T-helper 2 cell treated with Interferon-gamma antibody and Interleukin-4, amounts not matched to agents 5 μg/mL and 100 μg/mL, for 36 hours (primary cell): ENCODE measurements at regions not wholly inside any gene's neighbourhood (a gene's known extent, or its start where the extent isn't known, plus 50 kb on each side); places are given as distances from the start of the nearest gene placed in this dataset.

ENCODE experiments used
- DNase-seq: peaks from one replicate; pipeline ENCODE4 v3.0.0; 2021; ENCODE audit warnings: low spot score
- H3K27ac Mint-ChIP-seq: one replicate; pipeline ENCODE4 v1.8.0; 2021; ENCODE audit warnings: mild to moderate bottlenecking, mixed read lengths
- H3K27me3 Mint-ChIP-seq: one replicate; pipeline ENCODE4 v1.8.0; 2021; ENCODE audit warnings: low read depth, mixed read lengths
- H3K36me3 Mint-ChIP-seq: one replicate; pipeline ENCODE4 v1.8.0; 2021; ENCODE audit warnings: low read depth, mixed read lengths
- H3K4me1 Mint-ChIP-seq: one replicate; pipeline ENCODE4 v1.8.0; 2021; ENCODE audit warnings: low read depth, mixed read lengths
- H3K4me3 Mint-ChIP-seq: one replicate; pipeline ENCODE4 v1.8.0; 2022; ENCODE audit warnings: mild to moderate bottlenecking, moderate library complexity, mixed read lengths
- H3K9me3 Mint-ChIP-seq: one replicate; pipeline ENCODE4 v1.8.0; 2021; ENCODE audit warnings: mixed read lengths

DNA sequence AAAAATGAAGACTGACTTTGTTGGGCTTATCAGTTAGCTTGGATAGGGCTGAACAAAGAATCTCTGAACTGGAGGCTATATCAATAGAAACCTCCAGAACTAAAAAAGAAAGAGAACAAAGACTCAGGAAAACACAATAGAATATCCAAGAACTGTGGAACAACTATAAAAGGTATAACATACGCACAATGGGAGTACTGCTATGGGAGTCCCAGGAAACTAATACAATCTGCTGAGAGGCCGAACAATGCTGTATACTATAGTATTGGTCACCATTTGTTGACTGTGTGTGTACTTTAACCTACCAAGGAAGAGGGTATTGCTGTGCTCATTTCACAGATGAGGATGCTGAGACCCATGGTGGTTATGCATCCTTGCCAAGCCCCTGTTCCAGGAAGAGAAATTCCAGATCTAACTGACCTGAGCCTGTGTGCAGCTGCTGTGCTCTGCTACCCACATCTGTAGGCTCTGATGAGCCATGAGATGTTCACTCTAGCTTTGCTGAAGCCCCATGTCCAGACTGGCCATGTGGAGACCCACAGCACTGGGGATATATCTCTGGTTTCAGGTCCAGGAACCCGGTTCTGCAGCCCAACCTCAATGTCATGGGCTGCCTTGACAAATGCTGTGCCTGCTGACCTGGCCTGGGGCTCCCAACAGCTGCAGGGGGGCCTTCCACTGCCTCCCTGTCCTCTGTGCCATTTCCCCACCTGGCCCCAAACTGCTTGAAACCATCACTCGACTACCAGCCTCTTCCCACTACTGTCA lies 254.3 kb upstream of the TNRC6C start:
- H3K4me3 Mint-ChIP-seq: no peak overlapping the region
- peaks cover 3% of the 10 kb centered on the region for H3K36me3 Mint-ChIP-seq
- H3K27me3 Mint-ChIP-seq: peaks cover 7% of the 10 kb centered on the region
- no peak overlapping the region for H3K27ac Mint-ChIP-seq
- peaks cover 52% of the 10 kb centered on the region for H3K9me3 Mint-ChIP-seq
- H3K4me1 Mint-ChIP-seq: no peaks in the 10 kb centered on the region
- no peak for DNase-seq

DNA sequence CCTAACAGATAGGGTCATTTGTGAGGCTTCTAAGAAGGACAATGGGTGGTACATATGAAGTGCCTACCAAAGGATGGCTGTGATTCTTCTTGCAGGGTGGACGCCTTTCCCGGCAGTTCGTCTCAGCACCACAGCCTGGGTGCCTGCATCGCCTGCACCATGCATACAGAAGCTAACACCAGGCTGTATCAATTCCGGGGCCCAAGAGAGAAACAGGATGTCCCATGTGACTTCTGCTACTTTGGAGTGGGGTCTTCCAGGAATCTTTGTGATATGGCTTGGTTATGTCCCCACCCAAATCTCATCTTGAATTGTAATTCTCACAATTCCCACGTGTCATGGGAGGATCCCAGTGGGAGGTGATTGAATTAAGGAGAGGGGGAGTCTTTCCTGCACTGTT lies 251.6 kb upstream of the TNRC6C start:
- peaks cover 40% of the 10 kb centered on the region for H3K9me3 Mint-ChIP-seq
- peaks cover 19% of the 10 kb centered on the region for H3K27me3 Mint-ChIP-seq
- H3K4me3 Mint-ChIP-seq: no peak overlapping the region
- DNase-seq: no peak
- peaks cover 3% of the 10 kb centered on the region for H3K36me3 Mint-ChIP-seq
- H3K4me1 Mint-ChIP-seq: no peaks in the 10 kb centered on the region
- H3K27ac Mint-ChIP-seq: no peak overlapping the region

DNA sequence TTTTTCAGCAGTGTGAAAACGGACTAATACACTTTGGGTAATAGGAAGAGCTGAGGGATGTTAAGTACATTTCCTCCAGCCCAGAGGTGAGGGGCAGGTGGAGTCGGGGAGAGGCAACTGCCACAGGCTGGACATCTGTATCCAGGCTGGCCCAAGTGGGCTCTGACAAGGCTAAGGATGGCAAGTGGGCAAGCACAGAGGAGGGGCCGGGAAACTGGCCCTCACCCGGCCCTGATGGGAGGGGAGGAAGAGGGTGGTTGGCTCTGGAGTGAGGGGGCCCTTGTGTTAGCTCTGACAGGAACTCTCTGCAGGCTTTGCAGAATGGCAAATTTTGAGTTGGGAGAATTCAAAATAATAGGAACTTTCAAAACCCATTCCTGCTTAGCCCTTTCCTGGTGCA lies 251.0 kb upstream of the TNRC6C start:
- H3K4me3 Mint-ChIP-seq: no peak overlapping the region
- peaks cover under 1% of the 10 kb centered on the region for H3K36me3 Mint-ChIP-seq
- DNase-seq: no peak
- no peaks in the 10 kb centered on the region for H3K4me1 Mint-ChIP-seq
- H3K9me3 Mint-ChIP-seq: peaks cover 33% of the 10 kb centered on the region
- peaks cover 22% of the 10 kb centered on the region for H3K27me3 Mint-ChIP-seq
- H3K27ac Mint-ChIP-seq: no peak overlapping the region

DNA sequence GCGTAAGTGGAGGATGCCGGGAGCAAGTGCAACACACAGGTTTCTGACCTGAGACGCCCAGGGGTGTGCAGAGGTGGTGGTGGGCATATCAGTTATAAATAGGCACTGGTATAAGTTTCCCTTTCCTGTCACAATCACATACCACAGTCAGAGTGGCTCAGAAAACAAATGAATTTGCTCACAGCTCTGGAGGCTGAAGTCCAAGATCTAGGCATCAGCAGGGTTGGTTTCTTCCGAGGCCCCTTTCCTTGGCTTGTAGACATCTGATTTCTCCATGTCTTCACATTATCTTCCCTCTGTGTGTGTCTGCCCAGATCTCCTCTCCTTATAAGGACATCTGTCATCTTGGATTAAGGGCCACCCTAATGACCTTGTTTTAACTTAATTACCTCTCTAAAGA lies 250.5 kb upstream of the TNRC6C start:
- Mint-ChIP-seq H3K27ac (no peak overlapping the region), H3K27me3 (peaks cover 24% of the 10 kb centered on the region), H3K4me3 (no peak overlapping the region), H3K9me3 (peaks cover 30% of the 10 kb centered on the region), H3K36me3 (no peaks in the 10 kb centered on the region), H3K4me1 (no peaks in the 10 kb centered on the region)
- DNase-seq: no peak

DNA sequence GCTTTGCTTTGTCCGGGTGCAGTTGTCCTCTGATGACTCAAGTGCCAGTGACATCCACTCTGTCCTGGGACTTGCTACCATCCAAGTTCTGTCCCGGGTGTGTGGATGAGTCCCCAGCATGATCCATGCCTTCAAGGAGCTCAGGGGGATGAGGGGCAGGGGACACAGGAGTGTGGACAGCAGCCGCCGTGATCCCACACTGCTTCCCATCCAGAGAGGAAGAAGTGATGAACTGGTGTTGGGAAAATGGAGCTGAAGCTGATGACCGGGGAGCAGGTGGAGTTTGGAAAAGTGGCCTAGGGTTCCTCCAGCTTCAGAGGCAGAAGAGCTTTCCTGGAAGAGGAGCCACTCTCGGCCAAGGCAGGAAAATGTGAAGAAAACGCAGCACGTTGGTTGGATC lies 249.6 kb upstream of the TNRC6C start:
- H3K9me3 Mint-ChIP-seq: peaks cover 27% of the 10 kb centered on the region
- no peaks in the 10 kb centered on the region for H3K36me3 Mint-ChIP-seq
- no peaks in the 10 kb centered on the region for H3K4me1 Mint-ChIP-seq
- no peak overlapping the region for H3K4me3 Mint-ChIP-seq
- no peak overlapping the region for H3K27ac Mint-ChIP-seq
- DNase-seq: no peak
- peaks cover 31% of the 10 kb centered on the region for H3K27me3 Mint-ChIP-seq

DNA sequence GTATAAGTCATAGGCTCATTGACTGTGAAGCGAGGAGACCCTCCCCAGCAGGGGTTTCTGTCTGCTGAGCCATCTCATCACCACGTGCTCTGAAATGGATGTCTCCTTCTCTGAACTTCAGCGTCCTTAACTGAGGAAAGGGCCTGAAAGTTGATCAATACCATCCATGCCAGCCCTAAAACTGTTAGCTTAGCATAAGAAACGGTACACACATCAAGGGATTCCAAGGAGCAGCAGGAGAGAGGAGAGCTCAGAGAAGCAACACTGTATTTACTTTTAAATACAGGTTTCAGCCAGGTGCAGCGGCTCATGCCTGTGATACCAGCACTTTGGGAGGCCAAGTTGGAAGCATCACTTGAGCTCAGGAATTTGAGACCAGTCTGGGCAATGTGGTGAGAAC lies 248.9 kb upstream of the TNRC6C start:
- DNase-seq: no peak
- no peaks in the 10 kb centered on the region for H3K36me3 Mint-ChIP-seq
- peaks cover 37% of the 10 kb centered on the region for H3K27me3 Mint-ChIP-seq
- no peak overlapping the region for H3K4me3 Mint-ChIP-seq
- H3K27ac Mint-ChIP-seq: no peak overlapping the region
- no peaks in the 10 kb centered on the region for H3K4me1 Mint-ChIP-seq
- H3K9me3 Mint-ChIP-seq: peaks cover 30% of the 10 kb centered on the region

DNA sequence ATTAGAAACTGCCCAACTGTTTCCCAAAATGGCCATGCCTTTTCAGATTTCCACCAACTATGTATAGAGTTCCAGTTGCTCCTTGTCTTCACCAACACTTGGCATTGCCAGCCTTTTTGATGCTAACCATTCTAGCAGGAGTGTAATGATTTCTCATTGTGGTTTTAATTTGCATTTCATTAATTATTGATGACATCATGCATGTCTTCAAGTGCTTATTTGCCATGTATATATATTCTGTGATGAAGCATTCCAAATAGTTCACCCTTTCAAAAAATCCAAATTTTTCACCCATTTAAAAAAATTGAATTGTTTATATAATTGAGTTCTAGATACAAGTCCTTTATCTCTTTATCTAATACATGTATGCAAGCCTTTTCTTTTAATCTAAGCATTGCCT lies 245.9 kb upstream of the TNRC6C start:
- no peak for DNase-seq
- Mint-ChIP-seq H3K9me3 (peaks cover 23% of the 10 kb centered on the region), H3K27ac (no peak overlapping the region), H3K4me3 (no peak overlapping the region), H3K36me3 (peaks cover 1% of the 10 kb centered on the region), H3K27me3 (peaks cover 52% of the 10 kb centered on the region), H3K4me1 (no peaks in the 10 kb centered on the region)

DNA sequence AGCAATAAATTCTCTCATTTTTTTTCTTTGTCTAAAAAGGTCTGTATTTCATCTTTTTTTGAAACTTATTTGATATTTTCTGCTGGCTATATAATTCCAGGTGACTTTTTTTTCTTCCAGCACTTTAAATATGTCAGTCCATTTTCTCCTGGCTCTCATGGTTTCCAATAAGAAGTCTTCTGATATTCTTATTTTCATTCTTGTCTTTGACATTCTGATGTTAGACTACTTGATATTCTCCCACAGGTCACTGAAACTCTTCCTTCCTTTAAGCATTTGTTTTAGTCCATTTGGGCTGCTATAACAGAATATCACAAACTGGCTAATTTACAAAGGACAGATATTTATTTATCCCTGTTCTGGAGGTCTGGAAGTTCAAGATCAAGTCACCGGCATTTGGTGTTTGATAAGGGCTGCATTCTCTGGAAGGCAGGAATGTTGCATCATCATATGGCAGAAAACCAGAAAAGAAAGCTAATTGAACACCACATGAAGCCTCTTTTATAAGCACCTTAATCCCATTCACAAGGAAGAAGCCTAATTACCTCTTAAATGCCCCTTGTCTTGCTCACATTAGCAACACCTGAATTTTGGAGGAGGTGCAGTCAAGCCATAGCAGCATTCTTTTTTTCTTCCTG lies 242.1 kb upstream of the TNRC6C start:
- Mint-ChIP-seq H3K9me3 (peaks cover 30% of the 10 kb centered on the region), H3K4me3 (no peak overlapping the region), H3K36me3 (peaks cover 1% of the 10 kb centered on the region), H3K4me1 (no peaks in the 10 kb centered on the region), H3K27me3 (peaks cover 46% of the 10 kb centered on the region), H3K27ac (no peak overlapping the region)
- no peak for DNase-seq

DNA sequence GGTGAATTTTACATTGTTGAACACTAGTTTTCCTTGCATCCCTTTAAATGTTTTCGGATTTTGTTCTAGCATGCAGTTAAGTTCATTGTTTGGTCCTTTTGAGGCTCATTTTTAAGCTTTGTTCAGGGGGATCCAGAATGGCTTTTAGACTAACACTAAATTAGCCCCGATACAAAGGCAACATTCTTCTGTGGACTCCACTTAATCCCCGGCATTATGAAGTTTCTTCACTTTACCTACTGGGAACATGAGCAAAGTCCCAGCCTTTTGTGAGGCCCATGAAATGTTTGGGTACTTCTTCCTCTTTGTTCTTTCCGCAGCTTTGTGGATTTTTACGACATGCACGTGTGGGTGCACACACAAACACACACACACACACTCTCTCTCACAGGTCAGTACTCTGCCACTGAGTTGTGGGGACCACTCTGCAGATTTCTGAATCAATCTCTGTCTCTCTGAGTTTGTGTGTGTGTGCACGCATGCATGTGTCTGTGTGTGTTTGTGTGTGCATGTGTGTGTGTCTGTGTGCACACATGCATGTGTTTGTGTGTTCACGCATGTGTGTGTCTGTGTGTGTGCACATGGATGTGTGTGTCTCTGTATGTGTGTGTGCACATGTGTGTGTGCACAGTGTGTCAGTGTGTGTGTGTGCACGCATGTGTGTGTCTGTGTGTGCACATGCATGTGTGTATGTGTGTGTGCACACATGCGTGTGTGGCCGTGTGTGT lies 240.4 kb upstream of the TNRC6C start:
- H3K27ac Mint-ChIP-seq: no peak overlapping the region
- H3K4me1 Mint-ChIP-seq: no peaks in the 10 kb centered on the region
- no peak overlapping the region for H3K4me3 Mint-ChIP-seq
- no peak for DNase-seq
- H3K36me3 Mint-ChIP-seq: peaks cover 1% of the 10 kb centered on the region
- peaks cover 35% of the 10 kb centered on the region for H3K27me3 Mint-ChIP-seq
- peaks cover 28% of the 10 kb centered on the region for H3K9me3 Mint-ChIP-seq

DNA sequence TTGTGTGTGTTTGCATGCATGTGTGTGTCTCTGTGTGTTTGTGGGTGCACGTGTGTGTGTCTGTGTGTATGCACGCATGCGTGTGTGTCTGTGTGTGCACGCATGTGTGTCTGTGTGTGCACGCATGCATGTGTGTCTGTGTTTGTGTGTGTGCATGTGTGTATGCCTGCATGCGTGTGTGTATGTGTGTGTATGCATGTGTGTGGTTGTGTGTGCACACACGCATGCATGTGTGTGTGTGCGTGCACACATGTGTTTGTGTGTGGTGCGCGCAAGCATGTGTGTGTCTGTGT lies 239.9 kb upstream of the TNRC6C start:
- no peak for DNase-seq
- Mint-ChIP-seq H3K36me3 (peaks cover 1% of the 10 kb centered on the region), H3K27me3 (peaks cover 33% of the 10 kb centered on the region), H3K27ac (no peak overlapping the region), H3K4me3 (no peak overlapping the region), H3K4me1 (no peaks in the 10 kb centered on the region), H3K9me3 (peaks cover 25% of the 10 kb centered on the region)

DNA sequence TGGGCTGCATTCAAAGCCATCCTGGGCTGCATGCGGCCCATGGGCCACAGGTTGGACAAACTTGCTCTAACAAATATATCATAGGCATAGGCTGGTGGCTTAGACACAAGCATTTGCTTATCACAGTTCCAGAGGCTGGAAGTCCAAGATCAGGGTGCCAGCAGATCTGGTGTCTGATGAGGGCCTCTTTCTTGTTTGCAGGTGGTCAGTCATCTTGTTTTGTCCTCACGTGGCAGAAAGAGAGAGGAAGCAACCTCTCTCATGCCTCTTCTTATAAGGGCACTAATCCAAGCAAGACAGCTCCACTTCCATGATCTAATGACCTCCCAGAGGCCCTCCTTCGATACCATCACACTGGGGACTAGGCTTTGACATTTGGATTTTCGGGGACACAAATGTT lies 238.7 kb upstream of the TNRC6C start:
- no peak overlapping the region for H3K27ac Mint-ChIP-seq

DNA sequence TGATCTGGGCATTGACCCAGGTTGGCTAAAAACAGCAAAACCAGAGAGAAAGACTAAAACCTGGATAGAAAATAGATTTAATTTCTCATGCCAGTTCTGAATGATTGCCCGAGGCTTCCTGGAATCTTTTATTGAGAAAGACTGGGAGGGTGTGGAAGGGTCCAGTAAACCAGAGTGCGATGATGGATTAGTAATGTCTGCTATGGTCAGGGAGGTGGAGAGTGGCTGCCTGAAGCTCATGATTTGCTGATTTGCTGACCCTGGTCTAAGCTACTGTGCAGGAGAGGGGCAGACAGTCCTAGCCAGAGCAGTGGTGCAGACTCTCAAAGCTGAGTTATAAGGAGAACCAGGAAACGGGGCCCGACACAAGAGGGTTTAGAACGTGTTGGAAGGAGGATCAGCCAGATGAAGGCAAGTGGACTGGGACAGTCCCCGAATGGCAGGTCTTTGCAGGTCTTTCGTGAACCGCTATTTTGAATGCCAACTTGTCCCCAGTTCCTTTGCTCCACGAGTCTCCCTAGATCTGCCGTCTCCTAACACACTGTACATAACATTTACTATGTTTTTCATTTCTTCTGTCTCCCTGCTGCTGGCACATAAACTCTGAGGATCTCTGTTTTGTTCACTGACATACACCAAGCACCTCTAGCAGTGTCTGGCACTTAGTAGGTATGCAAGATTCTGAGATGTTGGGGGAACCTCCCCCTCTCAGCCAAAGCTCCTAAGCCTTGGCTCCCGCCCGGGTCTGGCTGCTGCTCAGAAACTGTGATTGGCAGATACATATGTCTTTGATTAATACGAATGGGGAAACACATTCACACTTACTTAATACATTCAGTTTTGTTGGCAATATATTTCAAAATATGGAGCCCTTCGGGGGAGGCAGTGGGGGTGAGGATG lies 237.3 kb upstream of the TNRC6C start:
- H3K27me3 Mint-ChIP-seq: peaks cover 12% of the 10 kb centered on the region
- H3K4me1 Mint-ChIP-seq: no peaks in the 10 kb centered on the region
- DNase-seq: no peak
- no peak overlapping the region for H3K27ac Mint-ChIP-seq
- H3K36me3 Mint-ChIP-seq: no peaks in the 10 kb centered on the region
- peaks cover 11% of the 10 kb centered on the region for H3K9me3 Mint-ChIP-seq
- no peak overlapping the region for H3K4me3 Mint-ChIP-seq

More for the DNA sequence above, 238.7 kb upstream of the TNRC6C start:
- H3K36me3 Mint-ChIP-seq: peaks cover 1% of the 10 kb centered on the region
- H3K9me3 Mint-ChIP-seq: peaks cover 16% of the 10 kb centered on the region
- peaks cover 21% of the 10 kb centered on the region for H3K27me3 Mint-ChIP-seq
- no peak overlapping the region for H3K4me3 Mint-ChIP-seq
- H3K4me1 Mint-ChIP-seq: no peaks in the 10 kb centered on the region
- no peak for DNase-seq

DNA sequence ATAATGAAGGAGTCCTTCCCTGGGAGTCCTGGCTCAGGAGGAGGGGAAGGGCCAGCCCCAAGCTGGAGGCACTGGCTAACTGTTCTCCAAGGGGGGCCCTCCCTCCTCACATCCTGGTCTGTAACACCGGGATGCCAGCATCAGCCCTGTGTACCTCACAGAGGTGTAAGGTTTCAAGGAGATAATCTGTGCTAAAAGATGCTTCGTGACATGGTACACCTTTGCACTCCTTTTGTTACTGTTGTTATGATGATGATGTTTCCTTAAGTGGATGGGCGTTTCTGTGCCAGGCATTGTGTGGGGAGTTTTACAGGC lies 236.7 kb upstream of the TNRC6C start:
- Mint-ChIP-seq H3K4me1 (no peaks in the 10 kb centered on the region), H3K27ac (no peak overlapping the region), H3K9me3 (peaks cover 7% of the 10 kb centered on the region), H3K4me3 (no peak overlapping the region), H3K36me3 (no peaks in the 10 kb centered on the region), H3K27me3 (peaks cover 7% of the 10 kb centered on the region)
- no peak for DNase-seq

DNA sequence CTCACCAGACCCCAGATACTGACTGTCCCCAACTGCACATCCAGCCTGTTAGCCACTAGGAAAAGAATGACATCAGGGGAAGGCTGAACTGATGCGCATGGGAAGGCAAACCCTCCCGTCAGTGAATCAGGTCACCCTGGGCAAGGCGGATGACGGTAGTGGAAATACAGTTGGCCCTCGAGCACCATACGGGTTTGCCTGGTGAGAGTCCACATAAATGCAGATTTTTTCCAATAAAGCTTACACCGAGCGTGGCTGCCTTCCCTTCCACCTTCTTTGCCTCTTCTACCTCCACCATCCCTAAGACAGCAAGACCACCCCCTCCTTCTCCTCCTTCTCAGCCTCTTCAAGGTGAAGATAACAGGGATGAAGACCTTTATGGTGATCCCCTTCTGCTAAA lies 236.1 kb upstream of the TNRC6C start:
- H3K4me1 Mint-ChIP-seq: peaks cover under 1% of the 10 kb centered on the region
- H3K27me3 Mint-ChIP-seq: peaks cover 3% of the 10 kb centered on the region
- H3K36me3 Mint-ChIP-seq: no peaks in the 10 kb centered on the region
- H3K4me3 Mint-ChIP-seq: no peak overlapping the region
- H3K27ac Mint-ChIP-seq: no peak overlapping the region
- DNase-seq: no peak
- H3K9me3 Mint-ChIP-seq: peaks cover 7% of the 10 kb centered on the region
